GM10248 (cell line): ENCODE measurements at regions not wholly inside any gene's neighbourhood (a gene's known extent, or its start where the extent isn't known, plus 50 kb on each side); places are given as distances from the start of the nearest gene placed in this dataset.

Experiments
- CTCF ChIA-PET: fragments of 300-600 bp; sonication (Branson Sonifier 250); formaldehyde crosslinking; extraction: SDS; loops from one replicate; lab custom pipeline; 2021; ENCODE audit warnings: antibody characterized with exemption; lab: Yijun Ruan, JAX
- POLR2A ChIA-PET: fragments of 350-650 bp; sonication (Branson Sonifier 250); formaldehyde crosslinking; extraction: SDS; loops from one replicate; lab custom pipeline; 2020; ENCODE audit warnings: antibody characterized with exemption; lab: Yijun Ruan, JAX
- DNase-seq: peaks from one replicate; pipeline ENCODE4 v3.0.0; 2012; ENCODE audit errors: extremely low spot score
- TF ChIP-seq, protein P1 (sequence below): IDR thresholded peaks from 2 replicates; pipeline ENCODE4 v1.5.1; 2012; ENCODE audit warnings: mild to moderate bottlenecking, low read depth; ENCODE audit errors: extremely low read depth, missing control alignments, control extremely low read depth

DNA sequence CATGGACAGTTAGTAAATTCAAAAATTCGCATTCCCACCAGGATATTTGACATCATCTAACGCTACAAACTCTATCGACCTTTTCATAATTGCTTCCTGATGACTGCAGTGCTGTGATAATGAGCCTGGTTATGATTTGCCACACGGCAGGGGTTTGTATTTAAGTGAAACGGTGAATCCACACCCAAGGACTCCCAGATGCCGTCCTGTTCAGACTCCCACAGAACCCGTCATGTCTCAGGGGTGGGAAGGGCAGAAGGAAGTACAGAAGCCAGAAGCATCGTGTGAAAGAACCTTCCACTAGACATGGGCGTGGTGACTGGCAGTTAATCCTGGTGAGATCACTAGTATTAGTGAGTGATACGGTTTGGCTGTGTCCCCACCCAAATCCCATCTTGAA, 91.2 kb upstream of the TMEM18 start:
- ChIA-PET POLR2A (no interaction called here), CTCF (no interaction called here)
- TF ChIP-seq, protein P1, sequence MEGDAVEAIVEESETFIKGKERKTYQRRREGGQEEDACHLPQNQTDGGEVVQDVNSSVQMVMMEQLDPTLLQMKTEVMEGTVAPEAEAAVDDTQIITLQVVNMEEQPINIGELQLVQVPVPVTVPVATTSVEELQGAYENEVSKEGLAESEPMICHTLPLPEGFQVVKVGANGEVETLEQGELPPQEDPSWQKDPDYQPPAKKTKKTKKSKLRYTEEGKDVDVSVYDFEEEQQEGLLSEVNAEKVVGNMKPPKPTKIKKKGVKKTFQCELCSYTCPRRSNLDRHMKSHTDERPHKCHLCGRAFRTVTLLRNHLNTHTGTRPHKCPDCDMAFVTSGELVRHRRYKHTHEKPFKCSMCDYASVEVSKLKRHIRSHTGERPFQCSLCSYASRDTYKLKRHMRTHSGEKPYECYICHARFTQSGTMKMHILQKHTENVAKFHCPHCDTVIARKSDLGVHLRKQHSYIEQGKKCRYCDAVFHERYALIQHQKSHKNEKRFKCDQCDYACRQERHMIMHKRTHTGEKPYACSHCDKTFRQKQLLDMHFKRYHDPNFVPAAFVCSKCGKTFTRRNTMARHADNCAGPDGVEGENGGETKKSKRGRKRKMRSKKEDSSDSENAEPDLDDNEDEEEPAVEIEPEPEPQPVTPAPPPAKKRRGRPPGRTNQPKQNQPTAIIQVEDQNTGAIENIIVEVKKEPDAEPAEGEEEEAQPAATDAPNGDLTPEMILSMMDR, result no peak
- no peak for DNase-seq

DNA sequence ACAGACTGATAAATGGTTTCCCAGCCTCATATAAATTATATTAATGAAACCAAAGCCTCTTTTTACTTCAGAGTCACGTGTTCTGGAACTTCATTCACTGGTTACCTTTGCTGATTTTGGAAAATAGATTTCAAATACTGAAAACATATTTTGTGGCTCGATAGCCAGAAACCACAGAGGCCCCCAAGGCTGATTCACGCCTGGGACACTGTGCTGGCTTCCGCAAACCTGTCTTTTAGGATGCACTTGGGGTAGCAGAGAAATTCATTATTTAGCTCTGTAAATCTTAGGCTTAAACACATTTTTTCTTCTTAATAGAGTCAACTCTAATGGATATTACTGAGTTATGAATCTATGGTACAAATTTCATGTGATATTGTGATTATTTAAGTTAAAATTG, 90.7 kb upstream of the TMEM18 start:
- TF ChIP-seq, protein P1, result no peak
- ChIA-PET CTCF (no interaction called here), POLR2A (no interaction called here)
- no peak for DNase-seq

DNA sequence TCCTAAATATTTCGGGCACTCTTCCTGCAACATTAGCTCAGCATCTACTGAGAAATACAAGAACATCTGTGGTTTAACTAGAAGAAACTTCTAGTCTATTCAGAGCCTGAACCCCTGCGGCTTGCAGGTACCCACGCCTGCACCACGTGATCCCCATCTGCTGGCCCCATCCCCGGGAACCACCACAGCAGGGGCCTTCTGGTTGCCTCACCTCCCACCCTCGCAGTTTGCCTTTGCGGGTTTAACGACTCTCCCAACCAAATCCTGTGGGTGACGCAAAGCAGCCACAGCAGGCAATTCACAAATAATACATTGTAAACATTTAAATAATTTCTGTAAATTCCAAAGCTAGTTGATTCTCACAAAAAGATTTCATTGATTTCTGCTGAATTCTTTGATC, 90.2 kb upstream of the TMEM18 start:
- DNase-seq, result no peak
- ChIA-PET CTCF (no interaction called here), POLR2A (no interaction called here)
- TF ChIP-seq, protein P1, result no peak

GRCh38 chr2:766255-766654, 89.0 kb upstream of the TMEM18 start:
- POLR2A ChIA-PET, result no interaction called here
- TF ChIP-seq, protein P1, result no peak
- DNase-seq, result no peak
- CTCF ChIA-PET, result no interaction called here

DNA sequence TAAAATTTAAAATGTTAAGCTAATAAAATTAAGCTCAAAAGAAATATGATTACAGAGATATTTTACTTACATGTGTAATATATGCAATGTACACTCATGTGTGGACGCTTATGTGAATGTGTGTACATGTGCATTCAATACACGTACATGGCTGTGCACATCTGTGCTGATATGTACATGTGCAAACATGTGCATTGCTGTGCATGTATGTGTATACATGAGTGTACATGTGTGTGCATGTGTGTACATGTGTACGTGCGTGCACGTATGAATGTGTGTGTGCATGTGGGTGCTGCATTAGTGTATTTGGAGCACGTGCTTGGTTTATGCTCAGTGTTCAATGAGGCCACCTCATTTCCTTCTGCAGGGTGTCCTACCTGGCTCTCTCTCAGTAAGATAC, 88.2 kb upstream of the TMEM18 start:
- POLR2A ChIA-PET, result no interaction called here
- CTCF ChIA-PET, result no interaction called here
- TF ChIP-seq, protein P1, result no peak

DNA sequence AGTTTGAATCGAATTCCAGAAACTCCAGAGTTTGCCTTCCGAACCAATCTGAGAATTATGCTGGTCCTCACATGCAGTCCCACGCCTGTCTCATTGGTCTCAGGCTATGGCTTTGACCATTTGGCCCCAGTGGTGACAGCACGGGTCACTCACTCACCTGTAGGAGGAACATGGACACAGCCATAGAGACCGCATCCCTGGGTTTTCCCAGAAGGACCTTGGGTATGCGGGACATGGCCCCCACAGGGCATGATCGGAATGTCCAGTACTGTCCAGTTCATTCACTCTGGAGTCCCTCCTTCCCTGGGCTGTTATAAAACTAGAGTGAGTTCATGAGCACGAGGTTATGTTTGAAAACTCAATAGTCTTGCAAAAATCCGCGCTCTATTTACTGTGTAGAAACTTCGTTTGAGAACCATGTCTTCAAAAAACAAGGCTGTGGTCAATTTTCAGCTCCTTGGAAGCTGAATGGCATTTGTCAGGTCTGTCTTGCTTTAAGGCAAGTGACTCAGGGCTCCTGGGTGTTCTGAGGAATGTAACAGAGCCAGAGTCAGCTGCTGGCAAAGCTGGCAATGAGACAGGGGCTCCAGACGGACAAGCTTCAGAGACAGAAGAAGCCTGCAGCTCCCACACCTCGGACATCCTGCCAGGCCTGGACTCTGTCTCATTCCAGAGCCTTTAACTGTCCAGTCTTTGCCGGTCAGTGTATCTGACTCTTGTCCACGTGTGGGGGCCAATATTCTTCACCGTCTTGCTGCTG, 86.7 kb upstream of the TMEM18 start:
- TF ChIP-seq, protein P1, result no peak
- CTCF ChIA-PET, result no interaction called here
- no peak for DNase-seq
- POLR2A ChIA-PET, result no interaction called here

More for the DNA sequence above, 88.2 kb upstream of the TMEM18 start:
- DNase-seq, result no peak
